CD4-positive, alpha-beta T cell treated with Interleukin-6 for 4 hours (primary cell): ENCODE measurements at regions not wholly inside any gene's neighbourhood (a gene's known extent, or its start where the extent isn't known, plus 50 kb on each side); places are given as distances from the start of the nearest gene placed in this dataset.
"Not testable (repeated sequence)": the region's sequence is repeated elsewhere in the genome, so short reads cannot be mapped to it uniquely, and the experiment has no call there.

ENCODE experiments used
- DNase-seq: peaks from one replicate; pipeline ENCODE4 v3.0.0-alpha.2; 2020; ENCODE audit warnings: mixed read lengths

DNA sequence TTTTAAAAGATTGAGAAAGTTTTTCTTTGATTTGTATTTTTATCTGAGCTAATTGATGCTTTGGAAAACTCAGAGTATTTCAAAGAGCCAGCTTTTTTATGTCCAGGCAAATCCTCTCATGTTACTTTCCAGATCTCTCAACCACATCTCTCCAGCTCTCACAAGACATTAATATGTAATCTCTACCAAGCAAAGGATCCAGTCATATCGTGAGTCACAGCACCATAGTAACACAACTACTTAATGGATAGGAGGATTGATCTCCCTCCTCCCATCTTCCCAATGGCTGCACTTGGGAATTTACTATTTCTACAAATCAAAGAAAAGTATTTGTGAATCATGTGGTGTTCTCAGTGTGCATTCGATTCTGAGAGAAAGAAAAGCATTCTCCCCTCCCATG, 63.3 kb downstream of the POU4F1 start:
- DNase-seq, result no peak

GRCh38 chr13:78526044-78526443, 77.3 kb downstream of the POU4F1 start:
- DNase-seq, result not testable (repeated sequence)

- DNase-seq, result no peak
Observed at GRCh38 chr13:78524936-78525335, 78.4 kb downstream of the POU4F1 start.

- DNase-seq, result no peak
Observed at GRCh38 chr13:78521091-78521490, 82.3 kb downstream of the POU4F1 start.

DNA sequence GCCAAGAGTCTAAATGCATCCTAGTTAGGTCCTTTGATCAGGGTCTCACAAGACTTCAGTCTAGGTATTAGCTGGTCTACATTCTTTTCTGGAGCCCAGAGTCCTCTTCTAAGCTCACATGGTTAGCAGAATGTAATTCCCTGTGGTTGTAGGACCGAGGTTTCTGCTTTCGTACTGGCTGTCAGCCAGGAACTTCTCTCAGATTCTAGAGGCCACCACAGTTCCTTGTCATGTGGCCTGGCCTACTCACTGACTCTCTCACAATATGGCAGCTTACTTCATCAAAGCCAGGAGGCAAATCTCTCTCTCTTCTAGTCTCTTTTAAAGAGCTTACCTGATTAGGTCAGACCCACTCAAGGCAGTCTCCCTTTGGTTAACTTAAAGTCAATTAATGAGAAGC, 82.9 kb downstream of the POU4F1 start:
- no peak for DNase-seq

- DNase-seq, result not testable (repeated sequence)
Observed at GRCh38 chr13:78518482-78518881, 84.9 kb downstream of the POU4F1 start.

GRCh38 chr13:78499802-78500201, 103.5 kb downstream of the POU4F1 start:
- DNase-seq, result no peak

GRCh38 chr13:78497702-78498355, 105.5 kb downstream of the POU4F1 start:
- no peak for DNase-seq

GRCh38 chr13:78491978-78492377, 111.4 kb downstream of the POU4F1 start:
- no peak for DNase-seq

DNA sequence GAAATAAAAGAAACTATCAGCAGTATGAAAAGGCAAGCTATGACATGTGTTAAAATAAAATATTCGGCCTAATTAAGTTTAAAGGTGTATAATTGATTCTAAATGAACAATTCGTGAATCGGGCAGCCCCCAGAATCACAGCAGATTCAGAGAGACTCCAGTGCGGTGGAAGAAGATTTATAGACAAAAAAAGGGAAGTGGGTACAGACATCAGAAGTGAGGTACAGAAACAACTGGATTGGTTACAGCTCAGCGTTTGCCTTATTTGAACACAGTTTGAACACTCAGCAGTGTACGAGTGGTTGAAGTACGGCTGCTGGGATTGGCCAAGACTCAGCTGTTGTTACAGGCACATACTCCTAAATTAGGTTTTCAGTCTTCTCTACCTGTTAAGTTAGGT, 113.1 kb downstream of the POU4F1 start:
- DNase-seq, result not testable (repeated sequence)

DNA sequence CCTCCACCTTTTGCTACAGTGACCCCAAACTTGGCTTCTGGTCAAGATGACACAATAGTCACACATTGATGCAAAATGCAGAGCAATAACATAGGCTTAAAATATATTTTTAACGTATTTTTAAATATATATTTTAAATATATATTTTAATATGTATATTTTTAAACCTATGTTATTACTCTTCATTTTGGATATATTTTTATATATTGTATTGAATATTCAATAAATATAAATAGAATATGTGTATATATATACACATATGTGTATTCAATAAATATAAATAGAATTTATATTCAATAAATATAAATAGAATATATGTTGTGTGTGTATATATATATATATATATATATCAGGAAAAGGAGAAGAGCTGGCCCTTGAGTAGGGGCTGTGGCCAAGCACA, 115.6 kb downstream of the POU4F1 start:
- DNase-seq, result no peak

DNA sequence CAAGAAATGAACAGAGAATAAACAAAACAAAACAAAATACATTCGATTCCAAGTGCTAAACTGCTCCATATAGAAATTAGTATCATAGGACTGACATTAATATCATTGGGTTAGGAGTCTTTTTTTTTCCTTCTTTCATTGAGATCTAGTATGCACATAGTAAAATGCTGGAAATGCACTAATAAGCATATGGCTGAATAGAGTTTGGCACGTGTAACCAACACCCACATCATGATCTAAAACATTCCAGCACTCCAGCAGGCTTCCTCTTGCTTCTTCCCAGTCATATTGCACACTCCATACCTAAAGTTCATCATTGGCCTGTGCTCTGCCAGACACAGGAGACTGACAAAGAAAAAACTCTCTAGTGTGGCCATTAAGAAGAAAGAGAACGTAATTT, 117.5 kb downstream of the POU4F1 start:
- no peak for DNase-seq

GRCh38 chr13:78478183-78478582, 125.2 kb downstream of the POU4F1 start:
- DNase-seq, result no peak

DNA sequence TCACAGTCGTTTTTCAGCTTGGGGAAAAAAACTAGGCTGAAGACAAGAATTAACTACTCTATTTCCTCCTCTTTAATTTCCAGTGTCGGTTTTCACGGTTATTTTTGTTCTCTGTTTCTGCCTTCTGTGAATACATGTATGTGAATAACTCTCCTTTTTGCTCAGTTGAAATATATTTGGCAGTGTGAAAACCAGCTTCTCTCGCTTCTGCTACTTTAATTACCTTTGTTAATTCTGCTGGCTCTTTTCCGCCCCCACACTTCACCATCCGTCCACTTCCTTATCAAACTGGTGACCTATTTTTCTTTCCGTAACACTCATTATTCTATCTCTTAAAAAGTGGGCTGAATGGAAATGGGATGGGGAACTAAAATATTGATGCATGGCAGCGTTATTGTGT, 126.4 kb downstream of the POU4F1 start:
- no peak for DNase-seq

DNA sequence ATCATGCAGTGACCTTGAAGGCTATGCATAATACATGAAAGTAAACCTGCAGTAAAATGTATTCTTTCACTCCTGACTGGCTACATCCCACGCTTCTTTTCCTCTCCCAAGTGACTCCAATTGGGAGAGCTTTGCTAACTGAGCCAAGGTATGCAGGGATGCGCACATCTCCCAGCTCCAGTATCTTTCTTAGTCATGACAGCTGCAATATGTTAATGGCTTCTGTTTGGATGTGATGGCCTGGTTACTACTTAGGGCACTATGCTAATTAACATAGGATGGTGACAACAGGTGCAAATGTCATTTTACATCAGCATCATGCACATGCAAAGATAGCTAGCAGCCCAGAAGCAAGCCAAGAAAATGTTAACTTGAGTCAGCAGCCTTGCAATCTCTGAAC, 134.7 kb downstream of the POU4F1 start:
- DNase-seq, result no peak

DNA sequence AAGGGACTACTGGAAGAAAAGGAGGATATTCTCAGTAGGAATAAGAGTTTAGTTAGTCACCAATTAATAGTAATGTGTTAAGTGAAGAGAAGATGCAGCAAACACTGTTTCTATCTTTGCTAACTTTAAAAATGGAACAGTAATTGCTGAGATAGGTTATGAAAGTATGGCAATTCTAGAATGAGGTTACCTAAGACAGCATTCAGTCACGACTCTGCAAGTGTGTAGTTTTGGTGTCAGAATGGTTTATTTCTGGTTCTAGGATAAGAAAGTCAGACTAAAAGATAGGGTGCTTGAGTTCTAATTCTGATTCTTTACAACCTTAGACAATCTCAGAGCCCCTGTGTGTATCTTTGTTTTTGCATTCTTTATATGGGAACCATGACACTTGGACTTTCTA, 138.1 kb downstream of the POU4F1 start:
- no peak for DNase-seq

- DNase-seq, result no peak
Observed at GRCh38 chr13:78460176-78460575, 143.2 kb downstream of the POU4F1 start.

DNA sequence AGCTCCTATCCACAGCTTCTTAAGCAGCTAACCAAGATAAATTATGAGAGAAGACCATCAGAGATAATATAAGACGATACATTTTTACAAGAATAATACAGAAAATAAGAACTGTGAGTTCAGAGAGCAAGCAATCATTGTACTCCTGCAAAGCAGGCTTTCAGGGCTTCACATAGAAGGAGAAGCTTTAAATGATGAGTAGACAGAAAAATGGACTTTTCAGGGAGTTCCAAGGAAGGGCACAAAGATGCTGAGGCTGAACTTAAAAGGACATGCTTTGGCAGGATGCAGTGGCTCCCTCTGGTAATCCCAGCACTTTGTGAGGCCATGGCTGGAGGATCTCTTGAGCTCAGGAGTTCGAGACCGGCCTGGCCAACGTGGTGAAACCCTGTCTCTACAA, 159.5 kb downstream of the POU4F1 start:
- no peak for DNase-seq

DNA sequence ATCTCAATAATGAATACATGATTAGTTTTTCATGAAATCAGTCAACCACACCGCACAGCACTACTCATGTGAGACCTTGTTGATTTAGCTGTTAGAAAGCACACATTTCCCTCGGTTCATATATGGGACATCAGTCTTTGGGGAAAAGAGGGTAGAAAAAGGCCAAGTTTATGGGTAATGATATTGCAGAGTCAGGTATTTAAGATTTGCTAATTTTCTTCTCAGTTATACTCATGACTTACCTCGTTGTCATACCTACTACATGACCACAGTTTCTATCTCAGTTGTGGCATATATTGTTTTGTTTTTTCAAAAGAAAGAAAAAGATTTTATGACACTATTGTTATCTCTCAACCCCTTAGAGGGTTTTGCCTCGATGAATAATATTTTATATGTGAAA, 165.6 kb downstream of the POU4F1 start:
- DNase-seq, result no peak

DNA sequence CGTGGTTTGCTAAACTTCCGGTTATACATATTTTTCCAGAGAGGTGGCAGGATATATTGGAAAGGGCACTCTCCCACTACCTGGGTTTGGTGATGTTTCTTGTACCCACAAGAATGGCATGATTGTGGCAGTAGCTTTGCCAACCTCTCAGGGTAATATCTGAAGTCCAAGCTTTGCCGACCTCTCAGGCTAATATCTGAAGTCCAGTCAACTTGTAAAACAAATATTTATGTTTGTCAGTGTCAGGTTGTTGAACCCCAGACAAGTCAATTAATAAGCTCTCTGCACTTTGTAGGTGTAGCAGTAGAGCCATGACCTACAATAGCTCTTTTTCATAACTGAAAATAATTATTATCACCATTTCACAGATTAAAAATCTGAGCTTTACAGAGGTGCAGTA, 167.0 kb downstream of the POU4F1 start:
- DNase-seq, result no peak

DNA sequence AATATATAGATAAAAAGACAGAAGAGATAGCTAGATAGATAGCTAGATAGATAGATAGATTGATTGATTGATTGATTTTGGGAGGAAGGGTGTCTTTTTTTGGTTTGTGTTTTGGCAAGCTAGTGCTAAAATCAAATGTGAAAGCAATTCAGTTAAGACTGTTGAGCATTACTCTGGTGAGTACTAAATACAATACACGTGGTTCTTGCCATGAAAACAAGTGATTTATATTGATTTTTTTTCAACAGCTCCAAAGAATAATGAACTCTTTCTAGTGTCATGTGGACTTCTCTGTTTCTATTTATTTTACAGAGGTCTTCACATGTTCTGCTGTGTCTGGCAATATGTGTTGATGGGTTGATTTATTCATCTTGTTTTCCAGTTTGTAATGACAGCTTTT, 172.0 kb downstream of the POU4F1 start:
- no peak for DNase-seq

DNA sequence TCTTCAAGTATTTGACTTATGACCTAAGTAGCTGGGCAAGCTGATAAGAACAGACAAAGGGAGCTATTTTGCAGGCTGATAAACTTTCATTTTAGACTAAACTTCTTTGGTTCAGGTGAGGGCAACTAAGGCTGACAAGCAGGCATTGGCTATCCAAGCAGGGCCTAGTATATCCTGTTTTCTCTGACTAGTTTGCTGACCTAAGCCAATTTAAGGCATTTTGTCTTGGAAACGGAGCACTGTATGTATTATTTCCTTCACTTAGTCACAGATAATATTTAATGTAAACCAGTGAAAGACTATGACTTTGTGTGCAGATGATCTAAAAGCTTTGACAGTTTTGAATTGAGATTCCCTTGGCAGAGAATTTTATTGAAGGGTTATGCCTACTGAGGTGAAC, 172.5 kb downstream of the POU4F1 start:
- DNase-seq, result no peak

DNA sequence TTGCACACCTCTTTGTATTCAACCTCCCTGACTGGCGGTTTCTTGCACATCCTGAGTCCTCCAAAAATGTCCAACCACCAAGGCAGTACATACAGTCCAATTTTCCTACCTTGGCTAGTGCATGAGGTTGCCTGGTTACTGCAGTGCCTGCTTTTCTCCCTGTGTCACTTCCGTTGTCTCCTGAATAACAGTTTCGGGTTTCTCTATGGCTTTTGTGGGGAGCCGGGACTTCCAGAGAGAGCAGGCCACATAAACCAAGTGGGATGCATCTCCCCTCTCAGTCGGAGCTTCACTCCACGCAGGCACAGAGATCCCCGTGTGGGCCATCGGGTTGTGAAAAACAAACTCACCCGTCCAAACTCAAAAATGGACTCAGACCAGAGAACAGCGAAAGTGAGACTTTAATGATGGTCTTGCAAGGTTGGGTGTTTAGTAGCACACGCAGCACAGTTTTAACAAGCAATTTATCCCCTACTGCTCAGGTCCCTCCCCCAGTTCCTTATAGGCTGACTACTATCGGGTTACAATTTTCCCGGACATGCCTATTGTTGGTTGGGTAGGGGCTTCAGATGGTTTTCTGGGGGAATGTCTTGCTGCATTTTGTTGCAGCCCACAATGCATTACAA, 173.1 kb downstream of the POU4F1 start:
- DNase-seq, result no peak

DNA sequence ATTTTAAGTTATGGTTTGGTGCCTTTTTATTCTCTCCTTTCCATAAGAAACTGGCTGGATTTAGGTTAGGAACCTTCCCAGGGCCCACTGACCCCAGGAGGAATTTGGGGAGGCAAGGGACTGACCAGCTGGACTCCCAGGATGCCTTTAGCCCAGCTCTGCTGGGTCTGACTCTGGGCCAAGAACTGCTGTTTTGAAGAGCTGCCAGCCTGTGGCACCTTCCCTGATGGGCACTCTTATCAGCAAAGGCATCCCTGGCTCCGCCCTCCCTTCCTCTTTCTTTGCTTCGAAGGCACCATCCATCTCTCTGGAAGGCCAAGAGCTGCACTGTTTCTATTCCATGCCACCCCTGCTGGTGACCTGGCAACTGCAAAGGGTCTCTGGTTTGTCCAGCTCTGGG, 174.7 kb downstream of the POU4F1 start:
- no peak for DNase-seq

DNA sequence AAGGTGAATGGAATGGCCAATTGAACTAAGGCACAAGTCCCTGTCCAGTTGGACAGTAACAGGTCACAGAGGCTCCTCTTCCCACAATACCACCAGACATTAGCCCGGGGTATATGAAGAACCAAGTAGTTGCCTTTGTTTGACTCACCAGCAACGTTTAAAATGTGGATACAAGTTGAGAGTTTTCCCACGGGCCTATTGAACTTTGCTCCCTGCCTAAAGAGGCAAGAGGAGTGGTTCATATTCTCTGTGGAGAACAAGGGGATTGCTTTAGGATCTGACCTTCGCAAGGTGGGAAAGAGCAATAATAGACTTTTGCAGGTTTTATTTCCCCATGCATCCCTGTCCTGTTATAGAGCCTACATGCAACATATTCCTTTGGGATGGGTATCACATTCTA, 177.2 kb downstream of the POU4F1 start:
- no peak for DNase-seq
